NCI-H2196 (cell line): ENCODE measurements at regions not wholly inside any gene's neighbourhood (a gene's known extent, or its start where the extent isn't known, plus 50 kb on each side); places are given as distances from the start of the nearest gene placed in this dataset.

Source experiments
- DNase-seq: peaks from one replicate; lab custom pipeline; 2025; ENCODE audit not compliant: unreplicated experiment; lab: John Stamatoyannopoulos, UW

- DNase-seq: no peak
Measured at GRCh38 chr1:239023732-239024360, 362.5 kb upstream of the CHRM3 start.

GRCh38 chr1:239016337-239016736 lies 370.0 kb upstream of the CHRM3 start:
- DNase-seq: no peak

GRCh38 chr1:239011382-239011781 lies 375.0 kb upstream of the CHRM3 start:
- no peak for DNase-seq

GRCh38 chr1:239008568-239008967 lies 377.8 kb upstream of the CHRM3 start:
- DNase-seq: no peak

GRCh38 chr1:239006276-239006675 lies 380.1 kb upstream of the CHRM3 start:
- DNase-seq: no peak

- DNase-seq: no peak
Measured at GRCh38 chr1:238999944-239000343, 386.4 kb upstream of the CHRM3 start.

GRCh38 chr1:238998577-238998976 lies 387.8 kb upstream of the CHRM3 start:
- no peak for DNase-seq

GRCh38 chr1:238991765-238992495 lies 394.4 kb upstream of the CHRM3 start:
- no peak for DNase-seq

GRCh38 chr1:238985312-238985711 lies 401.1 kb upstream of the CHRM3 start:
- DNase-seq: no peak

GRCh38 chr1:238982736-238983135 lies 403.6 kb upstream of the CHRM3 start:
- DNase-seq: no peak

GRCh38 chr1:238981317-238981933 lies 404.9 kb upstream of the CHRM3 start:
- DNase-seq: no peak

GRCh38 chr1:238980053-238980452 lies 406.3 kb upstream of the CHRM3 start:
- DNase-seq: no peak

- no peak for DNase-seq
Measured at GRCh38 chr1:238964631-238965030, 421.7 kb upstream of the CHRM3 start.

- no peak for DNase-seq
Measured at GRCh38 chr1:238962941-238963340, 423.4 kb upstream of the CHRM3 start.

- no peak for DNase-seq
Measured at GRCh38 chr1:238961790-238962189, 424.6 kb upstream of the CHRM3 start.

- DNase-seq: no peak
Measured at GRCh38 chr1:238960071-238960470, 426.3 kb upstream of the CHRM3 start.

GRCh38 chr1:238955934-238956333 lies 430.4 kb upstream of the CHRM3 start:
- no peak for DNase-seq

GRCh38 chr1:238954865-238955264 lies 431.5 kb upstream of the CHRM3 start:
- no peak for DNase-seq

GRCh38 chr1:238953448-238954010 lies 432.8 kb upstream of the CHRM3 start:
- no peak for DNase-seq

- DNase-seq: no peak
Measured at GRCh38 chr1:238951809-238952208, 434.6 kb upstream of the CHRM3 start.

- no peak for DNase-seq
Measured at GRCh38 chr1:238950784-238951183, 435.6 kb upstream of the CHRM3 start.

- DNase-seq: no peak
Measured at GRCh38 chr1:238950017-238950416, 436.4 kb upstream of the CHRM3 start.
